Gastroesophageal sphincter (tissue), 3 donors: ENCODE measurements at regions not wholly inside any gene's neighbourhood (a gene's known extent, or its start where the extent isn't known, plus 50 kb on each side); places are given as distances from the start of the nearest gene placed in this dataset.
"Not testable (repeated sequence)": the region's sequence is repeated elsewhere in the genome, so short reads cannot be mapped to it uniquely, and the experiment has no call there.

Experiments used
- CTCF ChIP-seq, 4 experiments: fragments of 200-600 bp in 2 of 4; fragments of 450-650 bp in 2 of 4; sonication (generic) in 1 of 4; IDR thresholded peaks; one replicate each; pipeline ENCODE4 v1.5.1; 2017 to 2019; ENCODE audit warnings: antibody characterized with exemption in 4 of 4, mild to moderate bottlenecking in 2 of 4, moderate library complexity in 2 of 4
- EP300 ChIP-seq: sonication (generic); formaldehyde crosslinking; IDR thresholded peaks from one replicate; pipeline ENCODE4 v1.6.1; 2017; ENCODE audit warnings: antibody characterized with exemption, mild to moderate bottlenecking
- POLR2A ChIP-seq, 2 donors: fragments of 450-650 bp; IDR thresholded peaks; one replicate each; pipeline ENCODE4 v1.6.1; 2017; ENCODE audit warnings: antibody characterized with exemption in 2 of 2, mild to moderate bottlenecking in 2 of 2, moderate library complexity in 1 of 2
- POLR2AphosphoS5 ChIP-seq: sonication (generic); formaldehyde crosslinking; IDR thresholded peaks from one replicate; pipeline ENCODE4 v1.6.1; 2017; ENCODE audit warnings: antibody characterized with exemption

- not testable (repeated sequence) for TF ChIP-seq POLR2A (IDR thresholded peaks at IDR 0.05); CTCF (IDR thresholded peaks at IDR 0.05); POLR2AphosphoS5; EP300
Measured at GRCh38 chr10:35776557-35776956, 134.5 kb upstream of the FZD8 start.
